ENCODE measurements at regions not wholly inside any gene's neighbourhood (a gene's known extent, or its start where the extent isn't known, plus 50 kb on each side); places are given as distances from the start of the nearest gene placed in this dataset.

GRCh38 chr11:34564406-34564805 is 50.8 kb upstream of the ELF5 start:
- no peak for DNase-seq

- no peak for DNase-seq
Observed at GRCh38 chr11:34564807-34565241, 51.2 kb upstream of the ELF5 start.

DNA sequence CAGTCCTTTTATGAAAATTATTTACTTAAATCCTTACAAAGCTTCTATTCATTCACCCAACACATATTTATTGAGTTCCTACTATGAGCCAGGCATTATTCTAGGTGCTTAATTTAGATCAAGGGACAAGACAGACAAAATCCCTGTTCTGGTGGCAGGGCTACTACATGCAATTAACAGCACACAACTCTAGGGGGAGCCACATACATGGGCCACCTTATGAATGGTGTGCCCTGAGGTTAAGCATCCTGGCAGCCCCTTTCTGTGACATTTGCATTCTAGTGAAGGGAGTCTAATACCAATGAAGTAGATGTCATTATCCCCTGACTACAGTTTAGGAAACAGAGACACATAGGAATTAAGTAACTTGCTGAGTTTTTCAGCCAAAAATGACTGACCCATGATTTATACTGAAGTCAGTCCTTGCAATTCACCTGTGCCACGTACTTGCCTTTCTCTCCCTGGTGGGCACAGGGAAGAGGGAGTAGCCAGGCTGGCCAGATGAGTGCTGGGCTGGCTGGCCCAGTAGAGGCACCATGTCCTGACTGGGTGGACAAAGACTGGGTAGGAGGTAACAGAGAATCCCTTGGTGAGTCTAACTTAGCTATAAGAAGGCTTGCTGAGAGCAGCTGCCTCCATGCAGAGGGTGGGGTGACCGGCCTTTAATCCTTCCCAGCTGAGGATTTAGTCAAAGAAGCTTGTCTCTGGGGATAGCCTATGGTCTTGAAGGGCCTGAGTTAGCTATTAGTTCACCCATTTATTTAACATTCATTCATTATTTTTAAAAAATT is 52.0 kb upstream of the ELF5 start:
- DNase-seq = peak; percentile 23

DNA sequence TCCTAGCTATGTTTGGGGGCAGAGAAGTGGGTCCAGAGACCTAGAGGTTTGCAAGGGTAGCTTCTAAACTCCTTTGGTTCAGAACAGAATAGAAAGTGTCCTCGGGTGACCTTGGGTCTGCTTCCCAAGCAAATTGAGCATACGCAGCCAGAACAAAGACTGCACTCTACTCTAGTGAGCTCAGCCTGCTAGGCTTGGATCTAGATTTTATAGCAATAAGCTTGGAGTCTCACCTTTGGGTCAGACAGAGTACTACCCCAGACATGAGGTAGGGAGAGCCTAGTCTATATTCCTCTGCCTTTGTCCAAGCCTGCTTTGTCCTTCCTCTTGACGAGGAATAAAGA is 52.6 kb upstream of the ELF5 start:
- DNase-seq = no peak

- no peak for DNase-seq
Observed at GRCh38 chr11:34566736-34567135, 53.1 kb upstream of the ELF5 start.

- DNase-seq = no peak
Observed at GRCh38 chr11:34567733-34568132, 53.2 kb upstream of the EHF start.

- no peak for DNase-seq
Observed at GRCh38 chr11:34570584-34570983, 50.3 kb upstream of the EHF start.

Measured in NCI-H1092 treated with DMSO at 0.1 percent for 48 hours (cell line).